Endodermal cell (in vitro differentiated cells): ENCODE measurements at regions not wholly inside any gene's neighbourhood (a gene's known extent, or its start where the extent isn't known, plus 50 kb on each side); places are given as distances from the start of the nearest gene placed in this dataset.

Experiments
- DNase-seq: peaks from one replicate; pipeline ENCODE4 v3.0.0-alpha.2; 2017
- H3K27ac ChIP-seq: 2 replicates; pipeline ENCODE4 v1.5.1; 2013; ENCODE audit warnings: mild to moderate bottlenecking, low read depth, low read length, moderate library complexity
- H3K27me3 ChIP-seq: 2 replicates; pipeline ENCODE4 v1.6.1; 2013; ENCODE audit warnings: mild to moderate bottlenecking, low read length, moderate library complexity; ENCODE audit not compliant: insufficient read depth, control insufficient read depth, poor library complexity, severe bottlenecking
- H3K36me3 ChIP-seq: 2 replicates; pipeline ENCODE4 v1.7.0; 2013; ENCODE audit warnings: mild to moderate bottlenecking, low read length, moderate library complexity; ENCODE audit not compliant: control insufficient read depth, insufficient read depth
- H3K4me1 ChIP-seq: one replicate; pipeline ENCODE4 v1.7.0; 2013; ENCODE audit warnings: low read length; ENCODE audit not compliant: control insufficient read depth, insufficient read depth
- H3K4me3 ChIP-seq: 2 replicates; pipeline ENCODE4 v1.5.1; 2013; ENCODE audit warnings: mild to moderate bottlenecking, low read length, moderate library complexity
- H3K9ac ChIP-seq: 2 replicates; pipeline ENCODE4 v1.6.1; 2013; ENCODE audit warnings: mild to moderate bottlenecking, low read length, moderate library complexity; ENCODE audit not compliant: poor library complexity, severe bottlenecking; ENCODE audit errors: extremely low read depth
- H3K9me3 ChIP-seq: 2 replicates; pipeline ENCODE4 v1.6.1; 2013; ENCODE audit warnings: mild to moderate bottlenecking, low read length, moderate library complexity; ENCODE audit not compliant: control insufficient read depth
- H3K27ac Mint-ChIP-seq: 2 replicates; pipeline ENCODE4 v1.8.0; 2020; ENCODE audit warnings: mixed read lengths
- H3K27me3 Mint-ChIP-seq: 2 replicates; pipeline ENCODE4 v1.8.0; 2021; ENCODE audit warnings: mild to moderate bottlenecking, mixed read lengths; ENCODE audit not compliant: insufficient read depth
- H3K36me3 Mint-ChIP-seq: 2 replicates; pipeline ENCODE4 v1.8.0; 2020; ENCODE audit warnings: low read depth, mixed read lengths
- H3K4me1 Mint-ChIP-seq: 2 replicates; pipeline ENCODE4 v1.8.0; 2020; ENCODE audit warnings: mixed read lengths
- H3K4me3 Mint-ChIP-seq: 2 replicates; pipeline ENCODE4 v1.8.0; 2020; ENCODE audit warnings: mild to moderate bottlenecking, moderate library complexity, mixed read lengths
- H3K9me3 Mint-ChIP-seq: 2 replicates; pipeline ENCODE4 v1.8.0; 2020; ENCODE audit warnings: mild to moderate bottlenecking, mixed read lengths
- CTCF ChIP-seq: fragments of 200-600 bp; sonication (generic); conservative IDR thresholded peaks from 2 replicates; pipeline ENCODE4 v1.5.0; 2021; ENCODE audit warnings: antibody characterized with exemption, mild to moderate bottlenecking
- WGBS, 2 experiments: methylation state at CpG; one replicate each; pipeline versions ENCODE4 v1.1.5 to v1.1.7; 2013; ENCODE audit warnings: missing lambda C conversion rate in 2 of 2, mixed read lengths in 1 of 2; ENCODE audit not compliant: insufficient coverage in 1 of 2, insufficient read length in 1 of 2; 5-methylcytosine and 5-hydroxymethylcytosine counted together

GRCh38 chr12:92419201-92419600, 273.6 kb upstream of the BTG1 start:
- 92 to 93% methylated on average over 1 of the region's 1 CpG for WGBS, 2 experiments
- H3K27me3 Mint-ChIP-seq: no peaks in the 10 kb centered on the region

GRCh38 chr12:92418381-92418780, 272.7 kb upstream of the BTG1 start:
- WGBS, 2 experiments: 82 to 94% methylated on average over 2 of the region's 2 CpGs
- Mint-ChIP-seq H3K27me3 (no peaks in the 10 kb centered on the region), H3K9me3 (no peaks in the 10 kb centered on the region), H3K27ac (no peak overlapping the region), H3K36me3 (no peaks in the 10 kb centered on the region), H3K4me3 (no peak overlapping the region), H3K4me1 (peaks cover 2% of the 10 kb centered on the region)
- H3K36me3 ChIP-seq: no peaks in the 10 kb centered on the region
- no peaks in the 10 kb centered on the region for H3K9me3 ChIP-seq
- H3K4me3 ChIP-seq: no peak overlapping the region
- no peak overlapping the region for H3K27ac ChIP-seq
- no peaks in the 10 kb centered on the region for H3K4me1 ChIP-seq
- no peak overlapping the region for H3K9ac ChIP-seq
- DNase-seq: no peak
- TF ChIP-seq CTCF: no peak
- no peaks in the 10 kb centered on the region for H3K27me3 ChIP-seq

More at GRCh38 chr12:92419201-92419600, 273.6 kb upstream of the BTG1 start:
- no peaks in the 10 kb centered on the region for H3K27me3 ChIP-seq
- Mint-ChIP-seq H3K4me3 (no peak overlapping the region), H3K9me3 (no peaks in the 10 kb centered on the region), H3K36me3 (no peaks in the 10 kb centered on the region), H3K27ac (no peak overlapping the region), H3K4me1 (peaks cover 2% of the 10 kb centered on the region)
- H3K9ac ChIP-seq: no peak overlapping the region
- H3K27ac ChIP-seq: no peak overlapping the region
- no peaks in the 10 kb centered on the region for H3K36me3 ChIP-seq
- H3K4me3 ChIP-seq: no peak overlapping the region
- no peaks in the 10 kb centered on the region for H3K9me3 ChIP-seq
- TF ChIP-seq CTCF: no peak
- no peak for DNase-seq
- no peaks in the 10 kb centered on the region for H3K4me1 ChIP-seq

GRCh38 chr12:92417373-92417772, 271.7 kb upstream of the BTG1 start:
- H3K9ac ChIP-seq: no peak overlapping the region
- no peak overlapping the region for H3K4me3 ChIP-seq
- no peaks in the 10 kb centered on the region for H3K36me3 ChIP-seq
- WGBS, 2 experiments: 98 to 100% methylated on average over 2 of the region's 2 CpGs
- Mint-ChIP-seq H3K4me3 (no peak overlapping the region), H3K4me1 (peaks cover 2% of the 10 kb centered on the region), H3K27me3 (no peaks in the 10 kb centered on the region), H3K9me3 (no peaks in the 10 kb centered on the region), H3K27ac (no peak overlapping the region), H3K36me3 (no peaks in the 10 kb centered on the region)
- no peaks in the 10 kb centered on the region for H3K27me3 ChIP-seq
- no peak for TF ChIP-seq CTCF
- H3K9me3 ChIP-seq: no peaks in the 10 kb centered on the region
- no peaks in the 10 kb centered on the region for H3K4me1 ChIP-seq
- no peak for DNase-seq
- no peak overlapping the region for H3K27ac ChIP-seq
